Activated CD8-positive, alpha-beta T cell treated with anti-CD3 and anti-CD28 coated beads for 36 hours (primary cell): ENCODE measurements at regions not wholly inside any gene's neighbourhood (a gene's known extent, or its start where the extent isn't known, plus 50 kb on each side); places are given as distances from the start of the nearest gene placed in this dataset.

Experiments
- ATAC-seq: fragments of 200-7000 bp; cut with Tn5 transposase; one replicate; pipeline ENCODE4 v1.10.0; 2021; ENCODE audit warnings: mild to moderate bottlenecking, moderate library complexity
- CTCF ChIA-PET: fragments of 350-600 bp; sonication (Branson Sonifier 250); formaldehyde crosslinking; loops from one replicate; lab custom pipeline; 2021; ENCODE audit warnings: antibody characterized with exemption; lab: Charles Lee
- POLR2A ChIA-PET: fragments of 350-600 bp; sonication (Branson Sonifier 250); formaldehyde crosslinking; loops from one replicate; lab custom pipeline; 2021; ENCODE audit warnings: antibody characterized with exemption; lab: Charles Lee
- DNase-seq: peaks from one replicate; pipeline ENCODE4 v3.0.0-alpha.2; 2020
- H3K27ac Mint-ChIP-seq: one replicate; pipeline ENCODE4 v1.8.0; 2021; ENCODE audit warnings: mild to moderate bottlenecking, mixed read lengths
- H3K27me3 Mint-ChIP-seq: one replicate; pipeline ENCODE4 v1.8.0; 2021; ENCODE audit warnings: mixed read lengths
- H3K36me3 Mint-ChIP-seq: one replicate; pipeline ENCODE4 v1.8.0; 2021; ENCODE audit warnings: low read depth, mixed read lengths
- H3K4me1 Mint-ChIP-seq: one replicate; pipeline ENCODE4 v1.8.0; 2021; ENCODE audit warnings: low read depth, mixed read lengths
- H3K4me3 Mint-ChIP-seq: one replicate; pipeline ENCODE4 v1.8.0; 2021; ENCODE audit warnings: mild to moderate bottlenecking, moderate library complexity, mixed read lengths
- H3K9me3 Mint-ChIP-seq: one replicate; pipeline ENCODE4 v1.8.0; 2021; ENCODE audit warnings: mixed read lengths
- CTCF ChIP-seq: fragments of 200-600 bp; IDR thresholded peaks from one replicate; pipeline ENCODE4 v1.8.0; 2022; ENCODE audit warnings: antibody characterized with exemption, mild to moderate bottlenecking
- intact Hi-C: fragments of 100-400 bp; cut with micrococcal nuclease; formaldehyde crosslinking; loops from one replicate; pipeline ENCODE4 v1.10.0; 2022

GRCh38 chr11:45385423-45385822, 99.3 kb upstream of the SYT13 start:
- Mint-ChIP-seq H3K27me3 (no peaks in the 10 kb centered on the region), H3K4me3 (no peak overlapping the region), H3K36me3 (no peaks in the 10 kb centered on the region), H3K27ac (no peak overlapping the region), H3K4me1 (peaks cover 5% of the 10 kb centered on the region), H3K9me3 (peaks cover 1% of the 10 kb centered on the region)
- DNase-seq, result no peak
- TF ChIP-seq CTCF, result no peak
- ChIA-PET CTCF (interaction anchor here (5.0 kb wide), 1 partner anchor 14 kb away, joined by 29 read pairs; no protein-coding TSS in a partner anchor), POLR2A (interaction anchor here (1.0 kb wide), 1 partner anchor 13 kb away, joined by 3 read pairs; no protein-coding TSS in a partner anchor)
- intact Hi-C loops, result no loop called here
- ATAC-seq, result no peak

GRCh38 chr11:45384711-45385241, 98.6 kb upstream of the SYT13 start:
- Mint-ChIP-seq H3K27ac (no peak overlapping the region), H3K36me3 (no peaks in the 10 kb centered on the region), H3K4me1 (peaks cover 5% of the 10 kb centered on the region), H3K4me3 (no peak overlapping the region), H3K27me3 (no peaks in the 10 kb centered on the region), H3K9me3 (peaks cover 1% of the 10 kb centered on the region)
- no peak for TF ChIP-seq CTCF
- ChIA-PET POLR2A (no interaction called here), CTCF (interaction anchor here (5.0 kb wide), 1 partner anchor 13 kb away, joined by 29 read pairs; no protein-coding TSS in a partner anchor)
- ATAC-seq, result no peak
- intact Hi-C loops, result no loop called here
- DNase-seq, result no peak

GRCh38 chr11:45384016-45384415, 97.9 kb upstream of the SYT13 start:
- DNase-seq (no peak), ATAC-seq (no peak)
- Mint-ChIP-seq H3K9me3 (peaks cover 1% of the 10 kb centered on the region), H3K27ac (no peak overlapping the region), H3K36me3 (no peaks in the 10 kb centered on the region), H3K4me3 (no peak overlapping the region), H3K4me1 (peaks cover 5% of the 10 kb centered on the region), H3K27me3 (no peaks in the 10 kb centered on the region)
- TF ChIP-seq CTCF, result no peak
- intact Hi-C loops, result no loop called here
- POLR2A ChIA-PET, result no interaction called here
- CTCF ChIA-PET, result interaction anchor here (5.0 kb wide), 1 partner anchor 13 kb away, joined by 29 read pairs; no protein-coding TSS in a partner anchor

- intact Hi-C loops, result no loop called here
- H3K27me3 Mint-ChIP-seq, result no peaks in the 10 kb centered on the region
- ChIA-PET POLR2A (no interaction called here), CTCF (interaction anchor here (0.8 to 5.0 kb wide), 2 partner anchors 12 to 43 kb away, joined by 3 to 29 read pairs; no protein-coding TSS in a partner anchor)
- DNase-seq, result no peak
- no peak for TF ChIP-seq CTCF
- H3K4me1 Mint-ChIP-seq, result peaks cover 5% of the 10 kb centered on the region
- peaks cover 1% of the 10 kb centered on the region for H3K9me3 Mint-ChIP-seq
- H3K27ac Mint-ChIP-seq, result no peak overlapping the region
- H3K4me3 Mint-ChIP-seq, result no peak overlapping the region
- ATAC-seq, result no peak
- H3K36me3 Mint-ChIP-seq, result no peaks in the 10 kb centered on the region
Measured at GRCh38 chr11:45383224-45383623, 97.1 kb upstream of the SYT13 start.

GRCh38 chr11:45382133-45382878, 96.2 kb upstream of the SYT13 start:
- H3K4me3 Mint-ChIP-seq, result no peak overlapping the region
- intact Hi-C loops, result no loop called here
- TF ChIP-seq CTCF, result no peak
- ChIA-PET CTCF (interaction anchor here (5.0 kb wide), 1 partner anchor 11 kb away, joined by 29 read pairs; no protein-coding TSS in a partner anchor), POLR2A (no interaction called here)
- DNase-seq, result no peak
- no peak for ATAC-seq
- no peak overlapping the region for H3K27ac Mint-ChIP-seq
- peaks cover 5% of the 10 kb centered on the region for H3K4me1 Mint-ChIP-seq
- no peaks in the 10 kb centered on the region for H3K36me3 Mint-ChIP-seq
- no peaks in the 10 kb centered on the region for H3K27me3 Mint-ChIP-seq
- H3K9me3 Mint-ChIP-seq, result no peaks in the 10 kb centered on the region
